ENCODE measurements at regions not wholly inside any gene's neighbourhood (a gene's known extent, or its start where the extent isn't known, plus 50 kb on each side); places are given as distances from the start of the nearest gene placed in this dataset.

DNA sequence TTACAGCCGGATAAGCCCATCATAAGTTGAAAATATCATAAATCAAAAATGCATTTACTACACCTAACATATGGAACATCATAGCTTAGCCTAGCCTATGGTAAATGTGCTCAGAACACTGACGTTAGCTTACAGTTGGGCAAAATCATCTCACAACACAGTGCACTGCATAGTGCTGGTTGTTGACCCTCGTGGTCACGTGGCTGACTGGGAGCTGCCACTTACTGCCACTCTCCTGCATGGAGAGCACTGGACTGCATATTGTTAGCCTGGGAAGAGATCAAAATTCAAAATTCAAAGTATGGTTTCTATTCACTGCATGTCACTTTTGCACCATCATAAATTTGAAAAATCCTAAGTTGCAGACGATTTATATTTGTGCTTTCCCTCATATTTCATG lies 94.0 kb upstream of the CACNA2D3 start:
- TF ChIP-seq ZNF24 (IDR thresholded peaks at IDR 0.05) (no peak), ZC3H11A (IDR thresholded peaks at IDR 0.05; ENCODE audit: low read depth, low read length) (no peak), SAFB2 (IDR thresholded peaks at IDR 0.05; ENCODE audit: borderline replicate concordance, low read depth, low read length, severe bottlenecking) (no peak), MTA3 (IDR thresholded peaks at IDR 0.05; ENCODE audit: borderline replicate concordance) (no peak), SMARCC2 (IDR thresholded peaks at IDR 0.05; ENCODE audit: low read depth) (no peak), RFX5 (IDR thresholded peaks at IDR 0.05; ENCODE audit: low read depth, low read length) (no peak), PHB (CRISPR knock-in tag; IDR thresholded peaks at IDR 0.05) (no peak), DPF2 (IDR thresholded peaks at IDR 0.05) (no peak), POLR2A (conservative IDR thresholded peaks at IDR 0.05) (no peak)
- TF ChIP-seq, protein P1, sequence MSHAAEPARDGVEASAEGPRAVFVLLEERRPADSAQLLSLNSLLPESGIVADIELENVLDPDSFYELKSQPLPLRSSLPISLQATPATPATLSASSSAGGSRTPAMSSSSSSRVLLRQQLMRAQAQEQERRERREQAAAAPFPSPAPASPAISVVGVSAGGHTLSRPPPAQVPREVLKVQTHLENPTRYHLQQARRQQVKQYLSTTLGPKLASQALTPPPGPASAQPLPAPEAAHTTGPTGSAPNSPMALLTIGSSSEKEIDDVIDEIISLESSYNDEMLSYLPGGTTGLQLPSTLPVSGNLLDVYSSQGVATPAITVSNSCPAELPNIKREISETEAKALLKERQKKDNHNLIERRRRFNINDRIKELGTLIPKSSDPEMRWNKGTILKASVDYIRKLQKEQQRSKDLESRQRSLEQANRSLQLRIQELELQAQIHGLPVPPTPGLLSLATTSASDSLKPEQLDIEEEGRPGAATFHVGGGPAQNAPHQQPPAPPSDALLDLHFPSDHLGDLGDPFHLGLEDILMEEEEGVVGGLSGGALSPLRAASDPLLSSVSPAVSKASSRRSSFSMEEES (CRISPR knock-in tag; IDR thresholded peaks at IDR 0.05): no peak
- TF ChIP-seq, protein P2, sequence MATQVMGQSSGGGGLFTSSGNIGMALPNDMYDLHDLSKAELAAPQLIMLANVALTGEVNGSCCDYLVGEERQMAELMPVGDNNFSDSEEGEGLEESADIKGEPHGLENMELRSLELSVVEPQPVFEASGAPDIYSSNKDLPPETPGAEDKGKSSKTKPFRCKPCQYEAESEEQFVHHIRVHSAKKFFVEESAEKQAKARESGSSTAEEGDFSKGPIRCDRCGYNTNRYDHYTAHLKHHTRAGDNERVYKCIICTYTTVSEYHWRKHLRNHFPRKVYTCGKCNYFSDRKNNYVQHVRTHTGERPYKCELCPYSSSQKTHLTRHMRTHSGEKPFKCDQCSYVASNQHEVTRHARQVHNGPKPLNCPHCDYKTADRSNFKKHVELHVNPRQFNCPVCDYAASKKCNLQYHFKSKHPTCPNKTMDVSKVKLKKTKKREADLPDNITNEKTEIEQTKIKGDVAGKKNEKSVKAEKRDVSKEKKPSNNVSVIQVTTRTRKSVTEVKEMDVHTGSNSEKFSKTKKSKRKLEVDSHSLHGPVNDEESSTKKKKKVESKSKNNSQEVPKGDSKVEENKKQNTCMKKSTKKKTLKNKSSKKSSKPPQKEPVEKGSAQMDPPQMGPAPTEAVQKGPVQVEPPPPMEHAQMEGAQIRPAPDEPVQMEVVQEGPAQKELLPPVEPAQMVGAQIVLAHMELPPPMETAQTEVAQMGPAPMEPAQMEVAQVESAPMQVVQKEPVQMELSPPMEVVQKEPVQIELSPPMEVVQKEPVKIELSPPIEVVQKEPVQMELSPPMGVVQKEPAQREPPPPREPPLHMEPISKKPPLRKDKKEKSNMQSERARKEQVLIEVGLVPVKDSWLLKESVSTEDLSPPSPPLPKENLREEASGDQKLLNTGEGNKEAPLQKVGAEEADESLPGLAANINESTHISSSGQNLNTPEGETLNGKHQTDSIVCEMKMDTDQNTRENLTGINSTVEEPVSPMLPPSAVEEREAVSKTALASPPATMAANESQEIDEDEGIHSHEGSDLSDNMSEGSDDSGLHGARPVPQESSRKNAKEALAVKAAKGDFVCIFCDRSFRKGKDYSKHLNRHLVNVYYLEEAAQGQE (IDR thresholded peaks at IDR 0.05; ENCODE audit: borderline replicate concordance): no peak
- TF ChIP-seq, protein P2 (CRISPR knock-in tag; IDR thresholded peaks at IDR 0.05; ENCODE audit: low read depth): no peak
- TF ChIP-seq, protein P3, sequence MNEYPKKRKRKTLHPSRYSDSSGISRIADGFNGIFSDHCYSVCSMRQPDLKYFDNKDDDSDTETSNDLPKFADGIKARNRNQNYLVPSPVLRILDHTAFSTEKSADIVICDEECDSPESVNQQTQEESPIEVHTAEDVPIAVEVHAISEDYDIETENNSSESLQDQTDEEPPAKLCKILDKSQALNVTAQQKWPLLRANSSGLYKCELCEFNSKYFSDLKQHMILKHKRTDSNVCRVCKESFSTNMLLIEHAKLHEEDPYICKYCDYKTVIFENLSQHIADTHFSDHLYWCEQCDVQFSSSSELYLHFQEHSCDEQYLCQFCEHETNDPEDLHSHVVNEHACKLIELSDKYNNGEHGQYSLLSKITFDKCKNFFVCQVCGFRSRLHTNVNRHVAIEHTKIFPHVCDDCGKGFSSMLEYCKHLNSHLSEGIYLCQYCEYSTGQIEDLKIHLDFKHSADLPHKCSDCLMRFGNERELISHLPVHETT (CRISPR knock-in tag; conservative IDR thresholded peaks at IDR 0.05 in 1 of 2, IDR thresholded peaks at IDR 0.05 in 1 of 2): no peak

Data from K562 (cell line).